Calu3 (cell line): ENCODE measurements at regions not wholly inside any gene's neighbourhood (a gene's known extent, or its start where the extent isn't known, plus 50 kb on each side); places are given as distances from the start of the nearest gene placed in this dataset.
A peak's percentile ranks its signal among the peaks of the same experiment; 100 is the strongest.
"Not testable (repeated sequence)": the region's sequence is repeated elsewhere in the genome, so short reads cannot be mapped to it uniquely, and the experiment has no call there.

Source experiments
- BruUV-seq: library from RNA; stranded (reverse); fragments of 400-500 nt; replicated peaks from 2 replicates; lab custom pipeline; 2021; lab: Mats Ljungman, UMichigan
- CTCF ChIA-PET: fragments of 300-600 bp; sonication (Branson Sonifier 250); formaldehyde crosslinking; loops from one replicate; lab custom pipeline; 2022; ENCODE audit warnings: antibody characterized with exemption; lab: Charles Lee
- DNase-seq: peaks from one replicate; pipeline ENCODE4 v3.0.0; 2022
- H3K27ac Mint-ChIP-seq: one replicate; pipeline ENCODE4 v1.8.0; 2022; ENCODE audit warnings: mixed read lengths; ENCODE audit not compliant: unreplicated experiment
- H3K27me3 Mint-ChIP-seq: one replicate; pipeline ENCODE4 v1.8.0; 2022; ENCODE audit warnings: mixed read lengths; ENCODE audit not compliant: unreplicated experiment
- H3K36me3 Mint-ChIP-seq: one replicate; pipeline ENCODE4 v1.8.0; 2022; ENCODE audit warnings: mild to moderate bottlenecking, moderate library complexity, mixed read lengths; ENCODE audit not compliant: insufficient read depth, unreplicated experiment
- H3K4me1 Mint-ChIP-seq: one replicate; pipeline ENCODE4 v1.8.0; 2022; ENCODE audit warnings: mild to moderate bottlenecking, low read depth, mixed read lengths; ENCODE audit not compliant: unreplicated experiment
- H3K4me3 Mint-ChIP-seq: one replicate; pipeline ENCODE4 v1.8.0; 2022; ENCODE audit warnings: mild to moderate bottlenecking, low read depth, moderate library complexity, mixed read lengths; ENCODE audit not compliant: unreplicated experiment
- H3K9me3 Mint-ChIP-seq: one replicate; pipeline ENCODE4 v1.8.0; 2022; ENCODE audit warnings: low read depth, mixed read lengths; ENCODE audit not compliant: unreplicated experiment
- CTCF ChIP-seq: fragments of 200-600 bp; IDR thresholded peaks from one replicate; pipeline ENCODE4 v1.8.0; 2022; ENCODE audit warnings: antibody characterized with exemption; ENCODE audit not compliant: unreplicated experiment
- intact Hi-C: fragments of 100-400 bp; cut with micrococcal nuclease; formaldehyde crosslinking; loops from one replicate; pipeline ENCODE4 v1.10.0; 2022; ENCODE audit not compliant: unreplicated experiment

GRCh38 chr1:101496109-101496508 lies 259.3 kb downstream of the S1PR1 start:
- no peaks in the 10 kb centered on the region for H3K36me3 Mint-ChIP-seq
- H3K27me3 Mint-ChIP-seq = no peaks in the 10 kb centered on the region
- no peaks in the 10 kb centered on the region for H3K4me1 Mint-ChIP-seq
- H3K4me3 Mint-ChIP-seq = no peak overlapping the region
- no peak for DNase-seq
- no peak overlapping the region for H3K27ac Mint-ChIP-seq
- no TSS peak for BruUV-seq
- CTCF ChIA-PET = no interaction called here
- TF ChIP-seq CTCF = no peak
- H3K9me3 Mint-ChIP-seq = peaks cover 2% of the 10 kb centered on the region
- intact Hi-C loops = no loop called here

- H3K9me3 Mint-ChIP-seq = peaks cover 2% of the 10 kb centered on the region
These were observed 261.2 kb downstream of the S1PR1 start for GRCh38 chr1:101497881-101498559.

GRCh38 chr1:101504106-101504505 lies 267.3 kb downstream of the S1PR1 start:
- H3K36me3 Mint-ChIP-seq, H3K27me3 Mint-ChIP-seq, BruUV-seq, H3K4me3 Mint-ChIP-seq, H3K27ac Mint-ChIP-seq, DNase-seq, CTCF ChIA-PET, H3K4me1 Mint-ChIP-seq, intact Hi-C loops, H3K9me3 Mint-ChIP-seq: not testable (repeated sequence)

More at GRCh38 chr1:101497881-101498559, 261.2 kb downstream of the S1PR1 start:
- DNase-seq = no peak
- TF ChIP-seq CTCF = no peak
- CTCF ChIA-PET = no interaction called here
- Mint-ChIP-seq H3K4me3 (no peak overlapping the region), H3K36me3 (no peaks in the 10 kb centered on the region), H3K4me1 (no peaks in the 10 kb centered on the region), H3K27me3 (no peaks in the 10 kb centered on the region), H3K27ac (no peak overlapping the region)
- intact Hi-C loops = no loop called here
- BruUV-seq = no TSS peak

- DNase-seq, CTCF ChIA-PET, H3K27ac Mint-ChIP-seq, H3K27me3 Mint-ChIP-seq, BruUV-seq, H3K9me3 Mint-ChIP-seq, intact Hi-C loops, H3K4me1 Mint-ChIP-seq, H3K36me3 Mint-ChIP-seq, H3K4me3 Mint-ChIP-seq: not testable (repeated sequence)
These were observed 268.4 kb downstream of the S1PR1 start for GRCh38 chr1:101505240-101505639.

GRCh38 chr1:101506541-101507164 lies 269.8 kb downstream of the S1PR1 start:
- Mint-ChIP-seq H3K36me3 (no peaks in the 10 kb centered on the region), H3K4me1 (no peaks in the 10 kb centered on the region), H3K9me3 (peaks cover 3% of the 10 kb centered on the region), H3K4me3 (no peak overlapping the region), H3K27ac (no peak overlapping the region), H3K27me3 (no peaks in the 10 kb centered on the region)
- DNase-seq = peak; percentile 30
- CTCF ChIA-PET = interaction anchor here (0.7 kb wide), 1 partner anchor 15 kb away, joined by 3 read pairs; no protein-coding TSS in a partner anchor
- BruUV-seq = no TSS peak
- intact Hi-C loops = no loop called here
- TF ChIP-seq CTCF = peak; percentile 34
